Islet of Langerhans (tissue), 1 donor: ENCODE measurements at regions not wholly inside any gene's neighbourhood (a gene's known extent, or its start where the extent isn't known, plus 50 kb on each side); places are given as distances from the start of the nearest gene placed in this dataset.
A peak's percentile ranks its signal among the peaks of the same experiment; 100 is the strongest.
"Not testable (repeated sequence)": the region's sequence is repeated elsewhere in the genome, so short reads cannot be mapped to it uniquely, and the experiment has no call there.

Experiments
- FAIRE-seq: peaks from one replicate; lab custom pipeline; 2011; peaks lifted over from hg19 to GRCh38; lab: Jason Lieb, UNC

- peak; percentile 69 for FAIRE-seq
Observed at GRCh38 chr11:90757849-90758494, 535.1 kb upstream of the CHORDC1 start.

GRCh38 chr11:90756617-90757016, 533.8 kb upstream of the CHORDC1 start:
- no peak for FAIRE-seq

- no peak for FAIRE-seq
Observed at GRCh38 chr11:90753546-90753945, 530.7 kb upstream of the CHORDC1 start.

- FAIRE-seq: no peak
Observed at GRCh38 chr11:90747057-90747456, 524.2 kb upstream of the CHORDC1 start.

- no peak for FAIRE-seq
Observed at GRCh38 chr11:90744169-90744568, 521.3 kb upstream of the CHORDC1 start.

GRCh38 chr11:90738799-90739198, 516.0 kb upstream of the CHORDC1 start:
- FAIRE-seq: no peak

- FAIRE-seq: no peak
Observed at GRCh38 chr11:90737444-90738050, 514.7 kb upstream of the CHORDC1 start.

- no peak for FAIRE-seq
Observed at GRCh38 chr11:90732486-90732885, 509.6 kb upstream of the CHORDC1 start.

GRCh38 chr11:90723475-90723874, 500.6 kb upstream of the CHORDC1 start:
- no peak for FAIRE-seq

GRCh38 chr11:90722552-90723190, 499.8 kb upstream of the CHORDC1 start:
- no peak for FAIRE-seq

GRCh38 chr11:90717522-90717921, 494.7 kb upstream of the CHORDC1 start:
- FAIRE-seq: no peak

GRCh38 chr11:90705661-90706060, 482.8 kb upstream of the CHORDC1 start:
- no peak for FAIRE-seq

GRCh38 chr11:90704510-90704909, 481.7 kb upstream of the CHORDC1 start:
- FAIRE-seq: no peak

- FAIRE-seq: no peak
Observed at GRCh38 chr11:90701716-90702115, 478.9 kb upstream of the CHORDC1 start.

GRCh38 chr11:90700789-90701439, 478.1 kb upstream of the CHORDC1 start:
- FAIRE-seq: no peak

- FAIRE-seq: no peak
Observed at GRCh38 chr11:90699791-90700400, 477.0 kb upstream of the CHORDC1 start.

GRCh38 chr11:90698238-90698637, 475.4 kb upstream of the CHORDC1 start:
- FAIRE-seq: no peak

GRCh38 chr11:90675496-90675895, 452.6 kb upstream of the CHORDC1 start:
- FAIRE-seq: not testable (repeated sequence)

- FAIRE-seq: no peak
Observed at GRCh38 chr11:90669094-90669493, 446.2 kb upstream of the CHORDC1 start.

- FAIRE-seq: no peak
Observed at GRCh38 chr11:90668502-90668901, 445.7 kb upstream of the CHORDC1 start.

- no peak for FAIRE-seq
Observed at GRCh38 chr11:90661233-90661632, 438.4 kb upstream of the CHORDC1 start.

- FAIRE-seq: no peak
Observed at GRCh38 chr11:90656171-90656570, 433.3 kb upstream of the CHORDC1 start.

- FAIRE-seq: no peak
Observed at GRCh38 chr11:90650153-90650552, 427.3 kb upstream of the CHORDC1 start.
